WERI-Rb-1 (cell line): ENCODE measurements at regions not wholly inside any gene's neighbourhood (a gene's known extent, or its start where the extent isn't known, plus 50 kb on each side); places are given as distances from the start of the nearest gene placed in this dataset.

Experiments used
- DNase-seq: peaks from one replicate; pipeline ENCODE4 v3.0.0-alpha.2; 2020
- H3K27ac ChIP-seq: fragments of 250-450 bp; sonication (Bioruptor Pico); 2 replicates; pipeline ENCODE4 v1.5.1; 2020; ENCODE audit warnings: mild to moderate bottlenecking, moderate library complexity
- H3K27me3 ChIP-seq: fragments of 250-450 bp; sonication (Bioruptor Pico); 2 replicates; pipeline ENCODE4 v1.5.1; 2021; ENCODE audit warnings: mild to moderate bottlenecking, low read depth, moderate library complexity; ENCODE audit not compliant: insufficient read depth, severe bottlenecking
- H3K36me3 ChIP-seq: fragments of 250-450 bp; sonication (Bioruptor Pico); 2 replicates; pipeline ENCODE4 v1.5.1; 2020; ENCODE audit warnings: mild to moderate bottlenecking, moderate library complexity
- H3K4me3 ChIP-seq: 2 replicates; pipeline ENCODE4 v1.5.1; 2011; ENCODE audit warnings: low read depth, mild to moderate bottlenecking, control low read depth, low read length
- H3K9me3 ChIP-seq: fragments of 250-450 bp; sonication (Bioruptor Pico); 2 replicates; pipeline ENCODE4 v1.5.1; 2021; ENCODE audit warnings: mild to moderate bottlenecking, moderate library complexity; ENCODE audit not compliant: severe bottlenecking
- TF ChIP-seq, protein P1 (sequence below): IDR thresholded peaks from 2 replicates; pipeline ENCODE4 v1.5.1; 2011; ENCODE audit warnings: low read depth, mild to moderate bottlenecking, control low read depth, inconsistent platforms, low read length

DNA sequence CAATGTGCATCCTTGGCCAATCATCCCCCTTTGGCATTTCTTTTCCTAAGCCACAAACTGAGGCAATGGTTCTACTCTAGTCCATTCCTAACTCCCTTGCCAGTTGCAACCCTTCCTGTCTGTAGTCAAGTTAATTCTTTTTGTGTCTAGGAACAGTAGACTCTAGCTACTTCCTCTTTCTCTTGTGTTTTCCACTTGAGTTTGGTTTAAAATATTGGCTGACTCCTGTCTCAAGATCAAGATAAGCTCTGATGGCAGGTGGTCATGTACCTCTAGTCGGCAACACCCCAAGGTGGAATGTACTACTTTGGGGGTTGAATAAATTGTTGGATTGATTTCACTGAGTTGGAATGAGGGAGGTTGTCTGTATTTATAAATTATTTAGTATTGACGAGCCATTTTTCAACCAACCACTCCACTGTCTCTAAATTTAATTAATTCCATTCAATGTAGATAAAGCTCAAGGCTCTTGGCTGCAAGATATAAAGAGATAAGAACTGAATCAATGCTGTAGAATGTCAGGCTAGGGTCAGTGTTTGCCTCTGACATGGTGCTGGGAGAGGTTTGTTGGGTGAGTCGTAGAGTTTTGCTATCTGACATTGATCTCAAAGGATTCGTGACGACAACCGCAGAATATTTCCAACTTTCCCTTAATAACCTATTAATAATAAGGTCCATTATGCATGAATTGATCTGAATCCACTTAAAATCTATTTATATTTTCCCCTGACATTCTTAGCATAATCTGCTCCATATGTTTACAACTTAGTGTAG lies 188.7 kb upstream of the APCDD1 start:
- H3K4me3 ChIP-seq: no peak overlapping the region
- H3K9me3 ChIP-seq: no peaks in the 10 kb centered on the region
- H3K27me3 ChIP-seq: no peaks in the 10 kb centered on the region
- no peak for DNase-seq
- H3K27ac ChIP-seq: no peak overlapping the region
- no peaks in the 10 kb centered on the region for H3K36me3 ChIP-seq
- TF ChIP-seq, protein P1, sequence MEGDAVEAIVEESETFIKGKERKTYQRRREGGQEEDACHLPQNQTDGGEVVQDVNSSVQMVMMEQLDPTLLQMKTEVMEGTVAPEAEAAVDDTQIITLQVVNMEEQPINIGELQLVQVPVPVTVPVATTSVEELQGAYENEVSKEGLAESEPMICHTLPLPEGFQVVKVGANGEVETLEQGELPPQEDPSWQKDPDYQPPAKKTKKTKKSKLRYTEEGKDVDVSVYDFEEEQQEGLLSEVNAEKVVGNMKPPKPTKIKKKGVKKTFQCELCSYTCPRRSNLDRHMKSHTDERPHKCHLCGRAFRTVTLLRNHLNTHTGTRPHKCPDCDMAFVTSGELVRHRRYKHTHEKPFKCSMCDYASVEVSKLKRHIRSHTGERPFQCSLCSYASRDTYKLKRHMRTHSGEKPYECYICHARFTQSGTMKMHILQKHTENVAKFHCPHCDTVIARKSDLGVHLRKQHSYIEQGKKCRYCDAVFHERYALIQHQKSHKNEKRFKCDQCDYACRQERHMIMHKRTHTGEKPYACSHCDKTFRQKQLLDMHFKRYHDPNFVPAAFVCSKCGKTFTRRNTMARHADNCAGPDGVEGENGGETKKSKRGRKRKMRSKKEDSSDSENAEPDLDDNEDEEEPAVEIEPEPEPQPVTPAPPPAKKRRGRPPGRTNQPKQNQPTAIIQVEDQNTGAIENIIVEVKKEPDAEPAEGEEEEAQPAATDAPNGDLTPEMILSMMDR: no peak

- Histone ChIP-seq H3K9me3 (no peaks in the 10 kb centered on the region), H3K27ac (no peak overlapping the region), H3K36me3 (no peaks in the 10 kb centered on the region), H3K4me3 (no peak overlapping the region), H3K27me3 (no peaks in the 10 kb centered on the region)
- no peak for DNase-seq
- TF ChIP-seq, protein P1: no peak
These were observed 188.2 kb upstream of the APCDD1 start for GRCh38 chr18:10266334-10266590.

DNA sequence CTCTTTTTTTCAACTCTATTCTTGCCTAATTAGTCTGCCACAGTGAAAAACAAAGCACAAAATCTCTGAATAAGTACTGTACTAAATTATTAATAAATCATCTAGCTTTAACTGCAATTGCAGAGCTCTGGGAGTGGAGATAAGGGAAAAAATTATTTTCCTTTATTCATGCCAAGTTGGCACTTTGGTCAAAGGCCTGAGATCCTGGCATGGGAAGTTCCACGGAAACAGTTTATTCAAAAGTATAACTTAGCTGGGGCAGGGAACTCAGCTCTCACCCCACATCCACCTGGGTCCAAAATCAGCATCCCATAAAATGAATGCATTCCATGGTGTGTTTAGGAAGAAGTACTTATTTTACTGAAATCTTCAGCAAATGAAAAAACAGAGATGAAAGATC lies 185.2 kb upstream of the APCDD1 start:
- TF ChIP-seq, protein P1: no peak
- H3K27me3 ChIP-seq: no peaks in the 10 kb centered on the region
- H3K27ac ChIP-seq: no peak overlapping the region
- no peak overlapping the region for H3K4me3 ChIP-seq
- no peak for DNase-seq
- no peaks in the 10 kb centered on the region for H3K36me3 ChIP-seq
- no peaks in the 10 kb centered on the region for H3K9me3 ChIP-seq

GRCh38 chr18:10270151-10270571 lies 184.3 kb upstream of the APCDD1 start:
- TF ChIP-seq, protein P1: no peak
- Histone ChIP-seq H3K4me3 (no peak overlapping the region), H3K27ac (no peak overlapping the region), H3K36me3 (no peaks in the 10 kb centered on the region), H3K27me3 (no peaks in the 10 kb centered on the region), H3K9me3 (no peaks in the 10 kb centered on the region)
- no peak for DNase-seq

GRCh38 chr18:10271481-10271880 lies 183.0 kb upstream of the APCDD1 start:
- H3K27ac ChIP-seq: no peak overlapping the region
- no peak overlapping the region for H3K4me3 ChIP-seq
- TF ChIP-seq, protein P1: no peak
- H3K9me3 ChIP-seq: no peaks in the 10 kb centered on the region
- H3K27me3 ChIP-seq: no peaks in the 10 kb centered on the region
- no peak for DNase-seq
- no peaks in the 10 kb centered on the region for H3K36me3 ChIP-seq

DNA sequence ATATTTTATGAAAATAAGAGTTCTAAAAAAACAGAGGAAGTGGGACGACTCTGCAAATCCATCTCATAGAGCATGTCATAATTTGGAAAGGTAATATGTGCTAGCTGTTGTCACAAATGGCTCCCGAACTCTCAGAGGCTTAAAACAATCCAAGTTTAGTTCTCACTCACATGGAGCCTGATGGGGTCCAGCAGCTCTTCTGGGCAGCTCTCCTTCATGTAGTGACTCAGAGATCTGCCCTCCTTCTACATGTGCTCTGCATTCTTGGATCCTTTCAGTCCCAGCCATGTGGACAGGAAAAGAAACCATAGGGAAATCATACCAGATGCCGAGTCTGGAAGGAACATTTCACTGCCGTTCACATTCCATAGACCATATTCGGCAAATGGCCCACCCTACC lies 180.1 kb upstream of the APCDD1 start:
- no peak overlapping the region for H3K4me3 ChIP-seq
- no peaks in the 10 kb centered on the region for H3K36me3 ChIP-seq
- H3K9me3 ChIP-seq: no peaks in the 10 kb centered on the region
- no peak overlapping the region for H3K27ac ChIP-seq
- no peaks in the 10 kb centered on the region for H3K27me3 ChIP-seq
- TF ChIP-seq, protein P1: no peak
- no peak for DNase-seq
